ENCODE measurements at regions not wholly inside any gene's neighbourhood (a gene's known extent, or its start where the extent isn't known, plus 50 kb on each side); places are given as distances from the start of the nearest gene placed in this dataset.
"Not testable (repeated sequence)": the region's sequence is repeated elsewhere in the genome, so short reads cannot be mapped to it uniquely, and the experiment has no call there.

GRCh38 chr10:56116684-56117083 lies 244.4 kb downstream of the ZWINT start:
- H3K9ac ChIP-seq (ENCODE audit: low read depth in 1 of 3, low read length in 3 of 3) = no peak overlapping the region
- H3K4me3 ChIP-seq (ENCODE audit: low read length in 3 of 3) = no peak overlapping the region
- no peaks in the 10 kb centered on the region for H3K9me3 ChIP-seq (ENCODE audit: control insufficient read depth in 3 of 3, low read length in 3 of 3)
- H3K27me3 ChIP-seq (ENCODE audit: control insufficient read depth in 3 of 3, insufficient read depth in 3 of 3, low read length in 3 of 3) = no peaks in the 10 kb centered on the region
- no peaks in the 10 kb centered on the region for H3K4me1 ChIP-seq (ENCODE audit: control insufficient read depth in 3 of 3, insufficient read depth in 3 of 3, low read length in 3 of 3)
- H3K36me3 ChIP-seq (ENCODE audit: control insufficient read depth in 3 of 3, insufficient read depth in 3 of 3, low read length in 3 of 3) = no peaks in the 10 kb centered on the region
- no peak overlapping the region for H3K27ac ChIP-seq (ENCODE audit: low read depth, low read length)

DNA sequence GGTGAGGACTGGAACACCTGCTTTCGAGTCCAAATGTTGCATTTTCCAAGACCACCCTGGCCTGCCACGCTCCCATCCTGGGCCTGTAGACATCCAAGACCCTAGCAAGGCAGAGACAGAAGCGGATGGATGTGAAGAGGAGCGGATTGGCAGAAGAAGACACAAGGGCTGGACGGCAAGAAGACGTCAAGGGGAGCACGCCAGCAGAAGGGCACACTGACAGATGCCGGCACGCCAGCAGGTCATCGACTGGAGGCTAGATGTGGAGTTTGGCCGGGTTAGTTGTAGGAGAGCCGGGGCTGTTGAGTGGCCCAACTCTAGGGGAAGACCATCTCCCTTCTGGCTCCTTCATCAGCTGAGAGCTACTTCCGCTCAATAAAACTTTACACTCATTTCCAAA lies 251.6 kb downstream of the ZWINT start:
- Histone ChIP-seq H3K9me3 (ENCODE audit: control insufficient read depth in 3 of 3, low read length in 3 of 3) (no peaks in the 10 kb centered on the region), H3K4me3 (ENCODE audit: low read length in 3 of 3) (no peak overlapping the region), H3K36me3 (ENCODE audit: control insufficient read depth in 3 of 3, insufficient read depth in 3 of 3, low read length in 3 of 3) (no peaks in the 10 kb centered on the region), H3K27me3 (ENCODE audit: control insufficient read depth in 3 of 3, insufficient read depth in 3 of 3, low read length in 3 of 3) (no peaks in the 10 kb centered on the region), H3K27ac (ENCODE audit: low read depth, low read length) (no peak overlapping the region), H3K9ac (ENCODE audit: low read depth in 1 of 3, low read length in 3 of 3) (no peak overlapping the region), H3K4me1 (ENCODE audit: control insufficient read depth in 3 of 3, insufficient read depth in 3 of 3, low read length in 3 of 3) (no peaks in the 10 kb centered on the region)

GRCh38 chr10:56104923-56105322 lies 256.1 kb downstream of the ZWINT start:
- no peak overlapping the region for H3K27ac ChIP-seq (ENCODE audit: low read depth, low read length)
- no peak overlapping the region for H3K4me3 ChIP-seq (ENCODE audit: low read length in 3 of 3)
- no peaks in the 10 kb centered on the region for H3K36me3 ChIP-seq (ENCODE audit: control insufficient read depth in 3 of 3, insufficient read depth in 3 of 3, low read length in 3 of 3)

DNA sequence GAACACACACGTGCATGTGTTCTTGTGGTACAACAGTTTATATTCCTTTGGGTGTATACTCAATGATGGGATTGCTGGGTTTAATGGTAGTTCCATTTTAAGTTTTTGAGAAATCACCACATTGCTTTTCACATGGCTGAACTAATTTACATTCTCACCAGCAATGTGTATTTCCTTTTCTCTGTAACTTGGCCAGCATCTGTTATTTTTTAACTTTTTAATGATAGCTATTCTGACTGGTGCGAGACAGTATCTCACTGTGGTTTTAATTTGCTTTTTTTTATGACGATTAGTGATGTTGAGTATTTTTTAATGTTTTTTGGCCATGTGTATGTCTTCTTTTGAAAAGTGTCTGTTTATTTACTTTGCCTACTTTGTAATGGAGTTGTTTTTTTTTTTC lies 256.6 kb downstream of the ZWINT start:
- H3K9ac ChIP-seq (ENCODE audit: low read depth in 1 of 3, low read length in 3 of 3) = no peak overlapping the region
- no peaks in the 10 kb centered on the region for H3K36me3 ChIP-seq (ENCODE audit: control insufficient read depth in 3 of 3, insufficient read depth in 3 of 3, low read length in 3 of 3)
- no peaks in the 10 kb centered on the region for H3K9me3 ChIP-seq (ENCODE audit: control insufficient read depth in 3 of 3, low read length in 3 of 3)
- H3K4me3 ChIP-seq (ENCODE audit: low read length in 3 of 3) = no peak overlapping the region
- no peak overlapping the region for H3K27ac ChIP-seq (ENCODE audit: low read depth, low read length)
- H3K27me3 ChIP-seq (ENCODE audit: control insufficient read depth in 3 of 3, insufficient read depth in 3 of 3, low read length in 3 of 3) = no peaks in the 10 kb centered on the region
- H3K4me1 ChIP-seq (ENCODE audit: control insufficient read depth in 3 of 3, insufficient read depth in 3 of 3, low read length in 3 of 3) = no peaks in the 10 kb centered on the region

More at GRCh38 chr10:56104923-56105322, 256.1 kb downstream of the ZWINT start:
- no peak overlapping the region for H3K9ac ChIP-seq (ENCODE audit: low read depth in 1 of 3, low read length in 3 of 3)
- H3K4me1 ChIP-seq (ENCODE audit: control insufficient read depth in 3 of 3, insufficient read depth in 3 of 3, low read length in 3 of 3) = no peaks in the 10 kb centered on the region
- no peaks in the 10 kb centered on the region for H3K9me3 ChIP-seq (ENCODE audit: control insufficient read depth in 3 of 3, low read length in 3 of 3)
- H3K27me3 ChIP-seq (ENCODE audit: control insufficient read depth in 3 of 3, insufficient read depth in 3 of 3, low read length in 3 of 3) = no peaks in the 10 kb centered on the region

GRCh38 chr10:56096226-56096517 lies 264.9 kb downstream of the ZWINT start:
- Histone ChIP-seq H3K4me1 (ENCODE audit: control insufficient read depth in 3 of 3, insufficient read depth in 3 of 3, low read length in 3 of 3) (no peaks in the 10 kb centered on the region), H3K36me3 (ENCODE audit: control insufficient read depth in 3 of 3, insufficient read depth in 3 of 3, low read length in 3 of 3) (no peaks in the 10 kb centered on the region), H3K9ac (ENCODE audit: low read depth in 1 of 3, low read length in 3 of 3) (no peak overlapping the region), H3K4me3 (ENCODE audit: low read length in 3 of 3) (no peak overlapping the region), H3K9me3 (ENCODE audit: control insufficient read depth in 3 of 3, low read length in 3 of 3) (no peaks in the 10 kb centered on the region), H3K27ac (ENCODE audit: low read depth, low read length) (no peak overlapping the region), H3K27me3 (ENCODE audit: control insufficient read depth in 3 of 3, insufficient read depth in 3 of 3, low read length in 3 of 3) (no peaks in the 10 kb centered on the region)

- Histone ChIP-seq H3K4me1 (ENCODE audit: control insufficient read depth in 3 of 3, insufficient read depth in 3 of 3, low read length in 3 of 3) (no peaks in the 10 kb centered on the region), H3K36me3 (ENCODE audit: control insufficient read depth in 3 of 3, insufficient read depth in 3 of 3, low read length in 3 of 3) (no peaks in the 10 kb centered on the region), H3K9ac (ENCODE audit: low read depth in 1 of 3, low read length in 3 of 3) (no peak overlapping the region), H3K9me3 (ENCODE audit: control insufficient read depth in 3 of 3, low read length in 3 of 3) (peaks cover 0 to 2% (median 0%) of the 10 kb centered on the region in 3 donors), H3K4me3 (ENCODE audit: low read length in 3 of 3) (no peak overlapping the region), H3K27ac (ENCODE audit: low read depth, low read length) (no peak overlapping the region), H3K27me3 (ENCODE audit: control insufficient read depth in 3 of 3, insufficient read depth in 3 of 3, low read length in 3 of 3) (no peaks in the 10 kb centered on the region)
Observed at GRCh38 chr10:56095506-56096225, 265.4 kb downstream of the ZWINT start.

- H3K9me3 ChIP-seq (ENCODE audit: control insufficient read depth in 3 of 3, low read length in 3 of 3); H3K36me3 ChIP-seq (ENCODE audit: control insufficient read depth in 3 of 3, insufficient read depth in 3 of 3, low read length in 3 of 3); H3K27ac ChIP-seq (ENCODE audit: low read depth, low read length); H3K27me3 ChIP-seq (ENCODE audit: control insufficient read depth in 3 of 3, insufficient read depth in 3 of 3, low read length in 3 of 3); H3K9ac ChIP-seq (ENCODE audit: low read depth in 1 of 3, low read length in 3 of 3); H3K4me1 ChIP-seq (ENCODE audit: control insufficient read depth in 3 of 3, insufficient read depth in 3 of 3, low read length in 3 of 3); H3K4me3 ChIP-seq (ENCODE audit: low read length in 3 of 3): not testable (repeated sequence)
Observed at GRCh38 chr10:56093645-56094044, 267.4 kb downstream of the ZWINT start.

DNA sequence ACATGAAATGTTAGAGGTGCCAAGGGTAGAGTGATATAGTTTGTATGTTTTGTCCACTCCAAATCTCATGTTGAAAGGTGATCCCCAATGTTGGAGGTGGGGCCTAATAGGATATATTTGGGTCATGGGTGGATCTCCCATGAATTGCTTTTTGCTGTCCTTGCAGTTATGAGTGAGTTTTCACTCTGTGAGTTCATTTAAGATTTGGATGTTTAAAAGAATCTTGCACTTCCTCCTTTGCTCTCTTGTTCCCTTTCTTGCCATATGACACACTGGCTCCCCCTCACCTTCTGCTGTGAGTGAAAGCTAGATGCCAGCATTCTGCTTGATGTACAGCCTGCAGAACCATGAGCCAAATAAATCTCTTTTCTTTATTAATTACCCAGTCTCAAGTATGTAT lies 269.2 kb downstream of the ZWINT start:
- Histone ChIP-seq H3K27ac (ENCODE audit: low read depth, low read length) (no peak overlapping the region), H3K9me3 (ENCODE audit: control insufficient read depth in 3 of 3, low read length in 3 of 3) (peaks cover 0 to 2% (median 0%) of the 10 kb centered on the region in 3 donors), H3K36me3 (ENCODE audit: control insufficient read depth in 3 of 3, insufficient read depth in 3 of 3, low read length in 3 of 3) (no peaks in the 10 kb centered on the region), H3K4me3 (ENCODE audit: low read length in 3 of 3) (no peak overlapping the region), H3K27me3 (ENCODE audit: control insufficient read depth in 3 of 3, insufficient read depth in 3 of 3, low read length in 3 of 3) (no peaks in the 10 kb centered on the region), H3K4me1 (ENCODE audit: control insufficient read depth in 3 of 3, insufficient read depth in 3 of 3, low read length in 3 of 3) (no peaks in the 10 kb centered on the region), H3K9ac (ENCODE audit: low read depth in 1 of 3, low read length in 3 of 3) (no peak overlapping the region)

GRCh38 chr10:56090914-56091540 lies 270.0 kb downstream of the ZWINT start:
- H3K9ac ChIP-seq (ENCODE audit: low read depth in 1 of 3, low read length in 3 of 3) = no peak overlapping the region
- no peaks in the 10 kb centered on the region for H3K36me3 ChIP-seq (ENCODE audit: control insufficient read depth in 3 of 3, insufficient read depth in 3 of 3, low read length in 3 of 3)
- no peak overlapping the region for H3K27ac ChIP-seq (ENCODE audit: low read depth, low read length)
- H3K4me1 ChIP-seq (ENCODE audit: control insufficient read depth in 3 of 3, insufficient read depth in 3 of 3, low read length in 3 of 3) = no peaks in the 10 kb centered on the region
- H3K27me3 ChIP-seq (ENCODE audit: control insufficient read depth in 3 of 3, insufficient read depth in 3 of 3, low read length in 3 of 3) = no peaks in the 10 kb centered on the region
- H3K4me3 ChIP-seq (ENCODE audit: low read length in 3 of 3) = no peak overlapping the region
- peaks cover 0 to 2% (median 0%) of the 10 kb centered on the region in 3 donors for H3K9me3 ChIP-seq (ENCODE audit: control insufficient read depth in 3 of 3, low read length in 3 of 3)

DNA sequence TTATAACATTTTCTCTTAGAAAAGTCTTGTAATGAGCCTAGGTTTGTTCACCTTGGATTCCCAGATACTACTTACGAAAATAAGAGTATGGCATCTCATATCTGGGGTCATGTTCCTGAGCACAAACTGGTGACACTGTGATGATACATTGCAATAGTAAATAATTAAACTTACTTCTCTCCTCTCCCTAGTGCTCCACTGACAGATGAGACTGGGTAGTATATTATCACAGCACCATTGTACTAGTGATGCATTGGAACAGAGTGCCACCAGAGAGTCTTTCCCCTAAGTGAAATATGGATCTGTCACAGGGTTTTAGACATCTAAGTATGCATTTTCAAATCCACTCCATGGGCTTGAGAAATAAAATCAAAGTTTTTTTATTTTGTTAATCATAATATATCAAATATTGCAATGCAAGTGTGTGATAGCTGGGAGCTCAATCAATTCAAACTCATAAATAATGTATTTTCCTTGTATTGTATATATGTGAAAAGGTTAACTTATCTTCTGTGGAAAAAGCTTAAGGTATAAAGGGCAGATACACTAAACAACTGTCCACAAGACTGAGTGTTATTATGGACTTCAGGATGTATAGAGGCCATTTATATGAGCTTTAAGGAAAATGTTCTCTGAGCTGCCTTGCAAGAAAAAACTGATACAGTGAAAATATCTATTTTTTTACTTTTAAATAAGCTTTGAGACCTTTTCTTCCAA lies 275.5 kb downstream of the ZWINT start:
- no peaks in the 10 kb centered on the region for H3K36me3 ChIP-seq (ENCODE audit: control insufficient read depth in 3 of 3, insufficient read depth in 3 of 3, low read length in 3 of 3)
- no peaks in the 10 kb centered on the region for H3K4me1 ChIP-seq (ENCODE audit: control insufficient read depth in 3 of 3, insufficient read depth in 3 of 3, low read length in 3 of 3)
- no peak overlapping the region for H3K27ac ChIP-seq (ENCODE audit: low read depth, low read length)
- no peaks in the 10 kb centered on the region for H3K27me3 ChIP-seq (ENCODE audit: control insufficient read depth in 3 of 3, insufficient read depth in 3 of 3, low read length in 3 of 3)
- H3K9ac ChIP-seq (ENCODE audit: low read depth in 1 of 3, low read length in 3 of 3) = no peak overlapping the region
- no peak overlapping the region for H3K4me3 ChIP-seq (ENCODE audit: low read length in 3 of 3)
- no peaks in the 10 kb centered on the region for H3K9me3 ChIP-seq (ENCODE audit: control insufficient read depth in 3 of 3, low read length in 3 of 3)

Data from skeletal muscle tissue (tissue), 3 donors.